H1 (cell line): ENCODE measurements at regions not wholly inside any gene's neighbourhood (a gene's known extent, or its start where the extent isn't known, plus 50 kb on each side); places are given as distances from the start of the nearest gene placed in this dataset.

Experiments
- BCL11A ChIP-seq, 2 experiments: IDR thresholded peaks; one replicate each; pipeline ENCODE4 v1.6.1; 2011; ENCODE audit warnings: low read depth in 2 of 2, low read length in 2 of 2, mild to moderate bottlenecking in 2 of 2
- GTF2F1 ChIP-seq: IDR thresholded peaks from 2 replicates; pipeline ENCODE4 v1.6.1; 2012; ENCODE audit warnings: low read depth, low read length, improper control_type of control experiment, borderline replicate concordance
- KDM5A ChIP-seq: fragments of 200-600 bp; IDR thresholded peaks from 2 replicates; pipeline ENCODE4 v1.7.1; 2012; ENCODE audit warnings: mild to moderate bottlenecking, low read length, inconsistent platforms, mixed read lengths
- POU5F1 ChIP-seq: IDR thresholded peaks from 2 replicates; pipeline ENCODE4 v1.6.1; 2011; ENCODE audit warnings: low read depth, mild to moderate bottlenecking, low read length, moderate library complexity
- SIX5 ChIP-seq: IDR thresholded peaks from 2 replicates; pipeline ENCODE4 v1.6.1; 2011; ENCODE audit warnings: mild to moderate bottlenecking, low read depth, low read length

DNA sequence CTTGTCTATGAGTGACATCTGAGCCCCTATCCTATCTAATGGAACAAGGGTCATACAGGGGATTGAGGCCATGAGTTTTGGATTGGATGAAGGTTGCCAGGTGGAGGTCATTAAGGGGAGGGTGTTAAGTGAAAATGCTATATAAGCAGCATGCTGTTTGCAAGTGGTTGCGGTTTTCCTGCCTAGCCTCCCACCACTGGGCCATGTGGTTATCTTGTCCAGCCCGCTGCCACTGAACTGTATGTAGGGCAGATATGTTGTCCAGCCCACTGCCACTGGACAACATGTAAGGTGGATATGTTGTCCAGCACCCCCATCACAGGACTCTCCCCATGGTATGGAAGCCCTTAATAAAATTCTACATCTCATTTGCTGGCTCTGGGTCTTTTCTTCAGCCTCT lies 200.0 kb downstream of the FGF10 start (continued):
- TF ChIP-seq KDM5A = no peak
- TF ChIP-seq SIX5 = no peak
- TF ChIP-seq BCL11A (IDR thresholded peaks at IDR 0.05; ENCODE audit: low read depth in 2 of 2, low read length in 2 of 2) = no peak
- no peak for TF ChIP-seq GTF2F1
- TF ChIP-seq POU5F1 = no peak
